ENCODE measurements at regions not wholly inside any gene's neighbourhood (a gene's known extent, or its start where the extent isn't known, plus 50 kb on each side); places are given as distances from the start of the nearest gene placed in this dataset.

DNA sequence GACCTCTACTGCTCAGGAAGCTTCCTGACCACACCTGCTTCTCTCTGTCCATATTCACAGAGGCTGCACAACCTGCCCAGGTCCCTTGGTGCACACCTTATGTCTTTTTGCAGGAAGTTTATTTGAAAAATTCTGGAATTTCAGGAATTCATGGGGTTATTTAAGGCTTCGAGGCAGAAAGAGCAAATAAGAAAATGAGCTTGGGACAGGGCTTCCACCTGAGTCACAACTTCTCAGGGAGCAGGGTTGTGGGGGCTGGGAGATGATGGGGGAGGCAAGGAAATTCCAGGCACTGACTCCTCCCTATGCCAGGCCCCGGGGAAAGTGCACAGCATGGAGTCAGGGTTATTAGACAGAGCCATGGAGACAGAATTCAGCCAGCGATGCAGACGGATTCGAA lies 57.7 kb downstream of the INHBB start (continued):
- TF ChIP-seq, protein P1, sequence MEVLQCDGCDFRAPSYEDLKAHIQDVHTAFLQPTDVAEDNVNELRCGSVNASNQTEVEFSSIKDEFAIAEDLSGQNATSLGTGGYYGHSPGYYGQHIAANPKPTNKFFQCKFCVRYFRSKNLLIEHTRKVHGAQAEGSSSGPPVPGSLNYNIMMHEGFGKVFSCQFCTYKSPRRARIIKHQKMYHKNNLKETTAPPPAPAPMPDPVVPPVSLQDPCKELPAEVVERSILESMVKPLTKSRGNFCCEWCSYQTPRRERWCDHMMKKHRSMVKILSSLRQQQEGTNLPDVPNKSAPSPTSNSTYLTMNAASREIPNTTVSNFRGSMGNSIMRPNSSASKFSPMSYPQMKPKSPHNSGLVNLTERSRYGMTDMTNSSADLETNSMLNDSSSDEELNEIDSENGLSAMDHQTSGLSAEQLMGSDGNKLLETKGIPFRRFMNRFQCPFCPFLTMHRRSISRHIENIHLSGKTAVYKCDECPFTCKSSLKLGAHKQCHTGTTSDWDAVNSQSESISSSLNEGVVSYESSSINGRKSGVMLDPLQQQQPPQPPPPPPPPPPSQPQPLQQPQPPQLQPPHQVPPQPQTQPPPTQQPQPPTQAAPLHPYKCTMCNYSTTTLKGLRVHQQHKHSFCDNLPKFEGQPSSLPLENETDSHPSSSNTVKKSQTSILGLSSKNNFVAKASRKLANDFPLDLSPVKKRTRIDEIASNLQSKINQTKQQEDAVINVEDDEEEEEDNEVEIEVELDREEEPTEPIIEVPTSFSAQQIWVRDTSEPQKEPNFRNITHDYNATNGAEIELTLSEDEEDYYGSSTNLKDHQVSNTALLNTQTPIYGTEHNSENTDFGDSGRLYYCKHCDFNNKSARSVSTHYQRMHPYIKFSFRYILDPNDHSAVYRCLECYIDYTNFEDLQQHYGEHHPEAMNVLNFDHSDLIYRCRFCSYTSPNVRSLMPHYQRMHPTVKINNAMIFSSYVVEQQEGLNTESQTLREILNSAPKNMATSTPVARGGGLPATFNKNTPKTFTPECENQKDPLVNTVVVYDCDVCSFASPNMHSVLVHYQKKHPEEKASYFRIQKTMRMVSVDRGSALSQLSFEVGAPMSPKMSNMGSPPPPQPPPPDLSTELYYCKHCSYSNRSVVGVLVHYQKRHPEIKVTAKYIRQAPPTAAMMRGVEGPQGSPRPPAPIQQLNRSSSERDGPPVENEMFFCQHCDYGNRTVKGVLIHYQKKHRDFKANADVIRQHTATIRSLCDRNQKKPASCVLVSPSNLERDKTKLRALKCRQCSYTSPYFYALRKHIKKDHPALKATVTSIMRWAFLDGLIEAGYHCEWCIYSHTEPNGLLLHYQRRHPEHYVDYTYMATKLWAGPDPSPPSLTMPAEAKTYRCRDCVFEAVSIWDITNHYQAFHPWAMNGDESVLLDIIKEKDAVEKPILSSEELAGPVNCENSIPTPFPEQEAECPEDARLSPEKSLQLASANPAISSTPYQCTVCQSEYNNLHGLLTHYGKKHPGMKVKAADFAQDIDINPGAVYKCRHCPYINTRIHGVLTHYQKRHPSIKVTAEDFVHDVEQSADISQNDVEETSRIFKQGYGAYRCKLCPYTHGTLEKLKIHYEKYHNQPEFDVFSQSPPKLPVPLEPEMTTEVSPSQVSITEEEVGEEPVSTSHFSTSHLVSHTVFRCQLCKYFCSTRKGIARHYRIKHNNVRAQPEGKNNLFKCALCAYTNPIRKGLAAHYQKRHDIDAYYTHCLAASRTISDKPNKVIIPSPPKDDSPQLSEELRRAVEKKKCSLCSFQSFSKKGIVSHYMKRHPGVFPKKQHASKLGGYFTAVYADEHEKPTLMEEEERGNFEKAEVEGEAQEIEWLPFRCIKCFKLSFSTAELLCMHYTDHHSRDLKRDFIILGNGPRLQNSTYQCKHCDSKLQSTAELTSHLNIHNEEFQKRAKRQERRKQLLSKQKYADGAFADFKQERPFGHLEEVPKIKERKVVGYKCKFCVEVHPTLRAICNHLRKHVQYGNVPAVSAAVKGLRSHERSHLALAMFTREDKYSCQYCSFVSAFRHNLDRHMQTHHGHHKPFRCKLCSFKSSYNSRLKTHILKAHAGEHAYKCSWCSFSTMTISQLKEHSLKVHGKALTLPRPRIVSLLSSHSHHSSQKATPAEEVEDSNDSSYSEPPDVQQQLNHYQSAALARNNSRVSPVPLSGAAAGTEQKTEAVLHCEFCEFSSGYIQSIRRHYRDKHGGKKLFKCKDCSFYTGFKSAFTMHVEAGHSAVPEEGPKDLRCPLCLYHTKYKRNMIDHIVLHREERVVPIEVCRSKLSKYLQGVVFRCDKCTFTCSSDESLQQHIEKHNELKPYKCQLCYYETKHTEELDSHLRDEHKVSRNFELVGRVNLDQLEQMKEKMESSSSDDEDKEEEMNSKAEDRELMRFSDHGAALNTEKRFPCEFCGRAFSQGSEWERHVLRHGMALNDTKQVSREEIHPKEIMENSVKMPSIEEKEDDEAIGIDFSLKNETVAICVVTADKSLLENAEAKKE (CRISPR knock-in tag; IDR thresholded peaks at IDR 0.05): no peak
- TF ChIP-seq, protein P2, sequence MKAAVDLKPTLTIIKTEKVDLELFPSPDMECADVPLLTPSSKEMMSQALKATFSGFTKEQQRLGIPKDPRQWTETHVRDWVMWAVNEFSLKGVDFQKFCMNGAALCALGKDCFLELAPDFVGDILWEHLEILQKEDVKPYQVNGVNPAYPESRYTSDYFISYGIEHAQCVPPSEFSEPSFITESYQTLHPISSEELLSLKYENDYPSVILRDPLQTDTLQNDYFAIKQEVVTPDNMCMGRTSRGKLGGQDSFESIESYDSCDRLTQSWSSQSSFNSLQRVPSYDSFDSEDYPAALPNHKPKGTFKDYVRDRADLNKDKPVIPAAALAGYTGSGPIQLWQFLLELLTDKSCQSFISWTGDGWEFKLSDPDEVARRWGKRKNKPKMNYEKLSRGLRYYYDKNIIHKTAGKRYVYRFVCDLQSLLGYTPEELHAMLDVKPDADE (IDR thresholded peaks at IDR 0.05): no peak
- no peak for TF ChIP-seq JUNB (IDR thresholded peaks at IDR 0.05; ENCODE audit: unreplicated experiment)
- TF ChIP-seq CREB1 (CRISPR knock-in tag; IDR thresholded peaks at IDR 0.05; ENCODE audit: low read depth): no peak
- no peak for TF ChIP-seq STAT1 (IDR thresholded peaks at IDR 0.05; ENCODE audit: unreplicated experiment)
- TF ChIP-seq POLR2AphosphoS5 (IDR thresholded peaks at IDR 0.05; ENCODE audit: low read depth): no peak
- TF ChIP-seq ZNF114 (CRISPR knock-in tag; IDR thresholded peaks at IDR 0.05): no peak
- TF ChIP-seq EZH2phosphoT487 (IDR thresholded peaks at IDR 0.05; ENCODE audit: unreplicated experiment): no peak
- no peak for TF ChIP-seq NANOG (IDR thresholded peaks at IDR 0.05; ENCODE audit: borderline replicate concordance)

- Histone ChIP-seq H3K79me2 (replicated peaks; ENCODE audit: insufficient read depth) (no peaks in the 10 kb centered on the region), H3K27ac (ENCODE audit: low read depth) (no peak overlapping the region), H3K4me1 (ENCODE audit: insufficient read depth) (no peaks in the 10 kb centered on the region), H3K9me2 (ENCODE audit: insufficient read depth) (no peaks in the 10 kb centered on the region), H4K20me1 (replicated peaks; ENCODE audit: insufficient read depth) (no peaks in the 10 kb centered on the region), H3K36me3 (ENCODE audit: insufficient read depth) (no peaks in the 10 kb centered on the region), H3F3A (replicated peaks; ENCODE audit: low read depth) (no peaks in the 10 kb centered on the region), H3K27me3 (ENCODE audit: insufficient read depth) (no peaks in the 10 kb centered on the region), H3K4me2 (no peak overlapping the region), H2AFZ (no peak overlapping the region), H3K4me3 (no peak overlapping the region)
- Mint-ChIP-seq H3K36me3 (ENCODE audit: low read depth) (no peaks in the 10 kb centered on the region), H3K9me3 (no peaks in the 10 kb centered on the region), H3K4me1 (no peaks in the 10 kb centered on the region), H3K27me3 (ENCODE audit: insufficient read depth, low read depth, poor library complexity) (peaks cover 14% of the 10 kb centered on the region), H3K27ac (no peak overlapping the region), H3K4me3 (no peak overlapping the region)
- DNase-seq (ENCODE audit: low spot score) (no peak), ATAC-seq (no peak)
- TF ChIP-seq EZH2phosphoT487 (IDR thresholded peaks at IDR 0.05; ENCODE audit: unreplicated experiment): no peak
- TF ChIP-seq, protein P3, sequence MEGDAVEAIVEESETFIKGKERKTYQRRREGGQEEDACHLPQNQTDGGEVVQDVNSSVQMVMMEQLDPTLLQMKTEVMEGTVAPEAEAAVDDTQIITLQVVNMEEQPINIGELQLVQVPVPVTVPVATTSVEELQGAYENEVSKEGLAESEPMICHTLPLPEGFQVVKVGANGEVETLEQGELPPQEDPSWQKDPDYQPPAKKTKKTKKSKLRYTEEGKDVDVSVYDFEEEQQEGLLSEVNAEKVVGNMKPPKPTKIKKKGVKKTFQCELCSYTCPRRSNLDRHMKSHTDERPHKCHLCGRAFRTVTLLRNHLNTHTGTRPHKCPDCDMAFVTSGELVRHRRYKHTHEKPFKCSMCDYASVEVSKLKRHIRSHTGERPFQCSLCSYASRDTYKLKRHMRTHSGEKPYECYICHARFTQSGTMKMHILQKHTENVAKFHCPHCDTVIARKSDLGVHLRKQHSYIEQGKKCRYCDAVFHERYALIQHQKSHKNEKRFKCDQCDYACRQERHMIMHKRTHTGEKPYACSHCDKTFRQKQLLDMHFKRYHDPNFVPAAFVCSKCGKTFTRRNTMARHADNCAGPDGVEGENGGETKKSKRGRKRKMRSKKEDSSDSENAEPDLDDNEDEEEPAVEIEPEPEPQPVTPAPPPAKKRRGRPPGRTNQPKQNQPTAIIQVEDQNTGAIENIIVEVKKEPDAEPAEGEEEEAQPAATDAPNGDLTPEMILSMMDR (conservative IDR thresholded peaks at IDR 0.05; ENCODE audit: low read depth in 2 of 2): no peak
Measured at GRCh38 chr2:120404274-120404673, 58.3 kb downstream of the INHBB start.
